Cardiac fibroblast (primary cell): ENCODE measurements at regions not wholly inside any gene's neighbourhood (a gene's known extent, or its start where the extent isn't known, plus 50 kb on each side); places are given as distances from the start of the nearest gene placed in this dataset.
"Not testable (repeated sequence)": the region's sequence is repeated elsewhere in the genome, so short reads cannot be mapped to it uniquely, and the experiment has no call there.

Source experiments
- DNase-seq, 2 donors: peaks; one replicate each; pipeline versions ENCODE4 v3.0.0 to v3.0.0-alpha.2; 2010; ENCODE audit warnings: low read depth in 2 of 2
- H3K4me3 ChIP-seq, 2 donors: replicated peaks in 1 of 2; 1 replicate in 1 of 2; 2 replicates in 1 of 2; pipeline ENCODE4 v1.5.1; 2011; ENCODE audit warnings: low read depth in 2 of 2, low read length in 2 of 2, mild to moderate bottlenecking in 2 of 2, moderate library complexity in 1 of 2
- CTCF ChIP-seq: IDR thresholded peaks from one replicate; pipeline ENCODE4 v1.5.1; 2011; ENCODE audit warnings: low read depth, mild to moderate bottlenecking, low read length, inconsistent platforms

GRCh38 chr7:54419209-54419608, 123.0 kb upstream of the VSTM2A start:
- DNase-seq: no peak
- H3K4me3 ChIP-seq: no peak overlapping the region
- TF ChIP-seq CTCF: no peak

GRCh38 chr7:54426406-54426805, 115.8 kb upstream of the VSTM2A start:
- TF ChIP-seq CTCF: no peak
- H3K4me3 ChIP-seq: no peak overlapping the region
- DNase-seq: no peak

DNA sequence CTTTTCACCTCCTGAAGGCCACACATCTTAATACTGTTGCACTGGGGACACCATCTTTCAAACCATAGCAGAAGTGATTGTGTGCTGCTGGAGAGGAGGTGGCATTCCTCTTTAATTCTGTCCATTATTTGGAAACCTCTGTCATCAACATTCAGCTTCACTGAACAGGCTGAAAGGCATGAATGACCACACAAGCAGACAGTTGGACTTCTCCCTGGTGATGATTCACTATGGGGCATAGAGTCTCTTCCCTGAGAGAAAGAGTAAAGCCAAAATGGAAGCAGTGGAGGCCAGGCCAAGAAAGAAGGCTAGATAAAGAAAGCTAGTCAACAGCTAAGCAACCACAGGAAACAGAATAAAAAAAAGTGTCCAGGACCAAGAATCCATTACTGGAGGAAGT, 113.1 kb upstream of the VSTM2A start:
- no peak for TF ChIP-seq CTCF
- DNase-seq: no peak
- no peak overlapping the region for H3K4me3 ChIP-seq

- TF ChIP-seq CTCF: no peak
- no peak for DNase-seq
- no peak overlapping the region for H3K4me3 ChIP-seq
These were observed 102.8 kb upstream of the VSTM2A start for GRCh38 chr7:54439391-54439790.

DNA sequence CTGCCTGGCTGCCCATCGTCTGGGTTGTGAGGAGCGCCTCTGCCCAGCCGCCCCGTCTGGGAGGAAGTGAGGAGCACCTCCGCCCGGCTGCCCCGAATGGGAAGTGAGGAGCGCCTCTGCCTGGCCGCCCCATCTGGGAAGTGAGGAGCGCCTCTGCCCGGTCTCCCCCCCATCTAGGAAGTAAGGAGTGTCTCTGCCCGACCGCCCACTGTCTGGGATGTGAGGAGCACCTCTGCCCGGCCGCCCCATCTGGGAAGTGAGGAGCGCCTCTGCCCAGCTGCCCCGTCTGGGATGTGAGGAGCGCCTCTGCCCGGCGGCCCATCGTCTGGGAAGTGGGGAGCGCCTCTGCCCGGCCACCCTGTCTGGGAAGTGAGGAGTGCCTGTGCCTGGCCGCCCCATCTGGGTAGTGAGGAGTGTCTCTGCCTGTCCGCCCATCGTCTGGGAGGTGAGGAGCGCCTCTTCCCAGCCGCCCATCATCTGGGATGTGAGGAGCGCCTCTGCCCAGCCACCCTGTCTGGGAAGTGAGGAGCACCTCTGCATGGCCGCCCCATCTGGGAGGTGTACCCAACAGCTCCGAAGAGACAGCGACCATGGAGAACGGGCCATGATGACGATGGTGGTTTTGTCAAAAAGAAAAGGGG, 98.0 kb upstream of the VSTM2A start:
- H3K4me3 ChIP-seq, DNase-seq: not testable (repeated sequence)

- H3K4me3 ChIP-seq, DNase-seq: not testable (repeated sequence)
These were observed 89.0 kb upstream of the VSTM2A start for GRCh38 chr7:54453168-54453567.

DNA sequence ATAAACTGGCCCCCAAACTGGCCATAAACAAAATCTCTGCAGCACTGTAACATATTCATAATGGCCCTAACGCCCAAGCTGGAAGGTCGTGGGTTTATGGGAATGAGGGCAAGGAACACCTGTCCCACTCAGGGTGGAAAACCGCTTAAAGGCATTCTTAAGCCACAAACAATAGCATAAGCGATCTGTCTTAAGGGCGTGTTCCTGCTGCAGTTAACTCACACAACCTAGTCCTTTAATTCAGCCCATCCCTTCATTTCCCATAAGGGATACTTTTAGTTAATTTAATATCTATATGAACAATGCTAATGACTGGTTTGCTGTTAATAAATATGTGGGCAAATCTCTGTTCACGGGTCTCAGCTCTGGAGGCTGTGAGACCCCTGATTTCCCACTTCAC, 87.5 kb upstream of the VSTM2A start:
- not testable (repeated sequence) for H3K4me3 ChIP-seq, DNase-seq

GRCh38 chr7:54465095-54465494, 77.1 kb upstream of the VSTM2A start:
- no peak overlapping the region for H3K4me3 ChIP-seq
- no peak for DNase-seq
- no peak for TF ChIP-seq CTCF
